Neural cell (in vitro differentiated cells): ENCODE measurements at regions not wholly inside any gene's neighbourhood (a gene's known extent, or its start where the extent isn't known, plus 50 kb on each side); places are given as distances from the start of the nearest gene placed in this dataset.

Experiments used
- H2AFZ ChIP-seq: fragments of 200-600, 300-800 bp; sonication (generic), shearing (Covaris generic); 2 replicates; pipeline ENCODE4 v1.6.0; 2014; ENCODE audit warnings: low read depth, mild to moderate bottlenecking, antibody characterized with exemption, low read length, moderate library complexity
- H3F3A ChIP-seq: fragments of 200-600 bp; shearing (Covaris generic); 2 replicates; pipeline ENCODE4 v1.6.1; 2016; ENCODE audit warnings: mild to moderate bottlenecking, moderate library complexity, mixed read lengths, antibody characterized with exemption, low read length; ENCODE audit not compliant: insufficient read depth, poor library complexity, severe bottlenecking
- H3K27ac ChIP-seq: fragments of 200-600, 300-800 bp; sonication (generic), shearing (Covaris generic); 2 replicates; pipeline ENCODE4 v1.5.1; 2014; ENCODE audit warnings: mild to moderate bottlenecking, low read length, moderate library complexity
- H3K27me3 ChIP-seq: fragments of 300-800, 200-600 bp; sonication (generic), shearing (Covaris generic); 2 replicates; pipeline ENCODE4 v1.6.0; 2014; ENCODE audit warnings: mild to moderate bottlenecking, low read depth, low read length, moderate library complexity; ENCODE audit not compliant: insufficient read depth
- H3K36me3 ChIP-seq: fragments of 300-800, 200-600 bp; sonication (generic), shearing (Covaris generic); 2 replicates; pipeline ENCODE4 v1.5.1; 2014; ENCODE audit warnings: mild to moderate bottlenecking, antibody characterized with exemption, low read length, moderate library complexity; ENCODE audit not compliant: insufficient read depth
- H3K4me2 ChIP-seq: fragments of 300-800, 200-600 bp; sonication (generic), shearing (Covaris generic); 2 replicates; pipeline ENCODE4 v1.6.0; 2014; ENCODE audit warnings: mild to moderate bottlenecking, low read length
- H3K4me3 ChIP-seq: fragments of 300-800, 200-600 bp; sonication (generic), shearing (Covaris generic); 2 replicates; pipeline ENCODE4 v1.5.1; 2014; ENCODE audit warnings: mild to moderate bottlenecking, low read length, moderate library complexity
- H3K79me2 ChIP-seq: fragments of 200-600 bp; shearing (Covaris generic); replicated peaks from 2 replicates; pipeline ENCODE4 v1.6.0; 2014; ENCODE audit warnings: mild to moderate bottlenecking, low read length, moderate library complexity; ENCODE audit not compliant: insufficient read depth
- H3K9ac ChIP-seq: fragments of 300-800, 200-600 bp; sonication (generic), shearing (Covaris generic); 2 replicates; pipeline ENCODE4 v1.6.1; 2016; ENCODE audit warnings: mild to moderate bottlenecking, low read length, mixed read lengths
- H3K9me2 ChIP-seq: fragments of 200-600 bp; shearing (Covaris generic); 2 replicates; pipeline ENCODE4 v1.6.1; 2016; ENCODE audit warnings: mild to moderate bottlenecking, low read length, mixed read lengths; ENCODE audit not compliant: insufficient read depth
- H3K9me3 ChIP-seq: fragments of 200-600, 300-800 bp; sonication (generic), shearing (Covaris generic); 2 replicates; pipeline ENCODE4 v1.6.1; 2016; ENCODE audit warnings: mild to moderate bottlenecking, mixed run types, low read length, moderate library complexity, mixed read lengths
- H4K20me1 ChIP-seq: fragments of 200-600 bp; shearing (Covaris generic); 2 replicates; pipeline ENCODE4 v1.6.1; 2016; ENCODE audit warnings: mild to moderate bottlenecking, mixed run types; ENCODE audit not compliant: insufficient read depth
- EP300 ChIP-seq: fragments of 450-650 bp; conservative IDR thresholded peaks from 2 replicates; pipeline ENCODE4 v1.6.1; 2014; ENCODE audit warnings: antibody characterized with exemption, mild to moderate bottlenecking, moderate library complexity; ENCODE audit not compliant: poor library complexity, severe bottlenecking
- EZH2 ChIP-seq: fragments of 200-600, 300-800 bp; shearing (Covaris generic), sonication (generic); IDR thresholded peaks from 2 replicates; pipeline ENCODE4 v1.6.1; 2014; ENCODE audit warnings: antibody characterized with exemption, low read length, borderline replicate concordance, mild to moderate bottlenecking; ENCODE audit not compliant: insufficient read depth, poor library complexity, severe bottlenecking
- MXI1 ChIP-seq: fragments of 450-650 bp; conservative IDR thresholded peaks from 2 replicates; pipeline ENCODE4 v1.6.1; 2014; ENCODE audit warnings: antibody characterized with exemption, mild to moderate bottlenecking; ENCODE audit not compliant: poor library complexity, severe bottlenecking
- POLR2AphosphoS5 ChIP-seq: IDR thresholded peaks from 2 replicates; pipeline ENCODE4 v1.6.1; 2012
- RAD21 ChIP-seq: fragments of 450-650 bp; conservative IDR thresholded peaks from 2 replicates; pipeline ENCODE4 v1.6.1; 2014; ENCODE audit warnings: antibody characterized with exemption, mild to moderate bottlenecking, moderate library complexity
- REST ChIP-seq: IDR thresholded peaks from 2 replicates; pipeline ENCODE4 v1.6.1; 2012; ENCODE audit warnings: borderline replicate concordance
- SMC3 ChIP-seq: fragments of 450-650 bp; conservative IDR thresholded peaks from 2 replicates; pipeline ENCODE4 v1.6.1; 2014; ENCODE audit warnings: antibody characterized with exemption, mild to moderate bottlenecking, moderate library complexity; ENCODE audit not compliant: poor library complexity
- TAF1 ChIP-seq: IDR thresholded peaks from 2 replicates; pipeline ENCODE4 v1.6.1; 2012; ENCODE audit warnings: low read depth
- TF ChIP-seq, protein P1 (sequence below): fragments of 450-650 bp; IDR thresholded peaks from 2 replicates; pipeline ENCODE4 v1.5.1; 2014; ENCODE audit warnings: antibody characterized with exemption, mild to moderate bottlenecking, moderate library complexity; ENCODE audit not compliant: poor library complexity, severe bottlenecking

- no peak overlapping the region for H3K27ac ChIP-seq
- no peaks in the 10 kb centered on the region for H4K20me1 ChIP-seq
- H3F3A ChIP-seq, result no peaks in the 10 kb centered on the region
- no peaks in the 10 kb centered on the region for H3K36me3 ChIP-seq
- TF ChIP-seq EZH2 (no peak), TAF1 (no peak), REST (no peak)
- H3K9ac ChIP-seq, result no peak overlapping the region
- H2AFZ ChIP-seq, result no peak overlapping the region
- H3K9me2 ChIP-seq, result no peaks in the 10 kb centered on the region
- no peak overlapping the region for H3K4me2 ChIP-seq
- H3K27me3 ChIP-seq, result no peaks in the 10 kb centered on the region
- H3K79me2 ChIP-seq, result no peaks in the 10 kb centered on the region
- H3K4me3 ChIP-seq, result no peak overlapping the region
- no peaks in the 10 kb centered on the region for H3K9me3 ChIP-seq
Measured at GRCh38 chr12:65533177-65533883, 254.8 kb downstream of the MSRB3 start.

DNA sequence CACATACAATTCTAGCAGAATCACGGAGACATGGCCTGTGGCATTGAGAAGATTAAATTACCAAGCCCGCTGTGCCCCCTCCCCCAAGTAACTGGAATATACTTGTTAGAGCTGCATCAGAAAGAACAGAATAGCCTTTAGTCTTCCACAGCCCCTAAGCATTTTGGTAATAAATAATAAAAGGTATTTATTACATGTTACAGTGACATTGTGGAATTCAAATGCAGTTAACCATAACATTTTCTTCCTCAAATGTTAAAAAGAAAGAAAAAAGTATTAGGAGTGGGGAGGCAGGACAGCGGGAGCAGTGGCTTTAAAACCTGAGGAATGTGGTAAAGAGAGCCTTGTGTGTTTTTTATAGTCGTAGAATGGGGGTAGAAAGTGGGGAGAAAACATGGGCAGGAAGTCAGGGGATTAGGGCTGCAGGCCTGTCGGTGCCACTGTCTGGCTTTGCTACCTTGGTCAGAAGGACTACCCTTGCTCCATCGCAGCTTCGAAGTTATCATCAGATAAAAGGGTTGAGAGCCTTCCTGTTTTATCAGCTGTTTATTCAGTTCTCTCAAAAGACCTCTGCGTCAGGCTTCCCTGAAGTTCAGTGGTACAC is 255.9 kb downstream of the MSRB3 start:
- H3K36me3 ChIP-seq, result no peaks in the 10 kb centered on the region
- H4K20me1 ChIP-seq, result no peaks in the 10 kb centered on the region
- H3K4me3 ChIP-seq, result no peak overlapping the region
- no peaks in the 10 kb centered on the region for H3K9me2 ChIP-seq
- no peaks in the 10 kb centered on the region for H3K79me2 ChIP-seq
- no peaks in the 10 kb centered on the region for H3K27me3 ChIP-seq
- H3K9ac ChIP-seq, result no peak overlapping the region
- TF ChIP-seq REST, result no peak
- no peak for TF ChIP-seq RAD21
- no peak for TF ChIP-seq MXI1
- TF ChIP-seq POLR2AphosphoS5, result no peak
- TF ChIP-seq, protein P1, sequence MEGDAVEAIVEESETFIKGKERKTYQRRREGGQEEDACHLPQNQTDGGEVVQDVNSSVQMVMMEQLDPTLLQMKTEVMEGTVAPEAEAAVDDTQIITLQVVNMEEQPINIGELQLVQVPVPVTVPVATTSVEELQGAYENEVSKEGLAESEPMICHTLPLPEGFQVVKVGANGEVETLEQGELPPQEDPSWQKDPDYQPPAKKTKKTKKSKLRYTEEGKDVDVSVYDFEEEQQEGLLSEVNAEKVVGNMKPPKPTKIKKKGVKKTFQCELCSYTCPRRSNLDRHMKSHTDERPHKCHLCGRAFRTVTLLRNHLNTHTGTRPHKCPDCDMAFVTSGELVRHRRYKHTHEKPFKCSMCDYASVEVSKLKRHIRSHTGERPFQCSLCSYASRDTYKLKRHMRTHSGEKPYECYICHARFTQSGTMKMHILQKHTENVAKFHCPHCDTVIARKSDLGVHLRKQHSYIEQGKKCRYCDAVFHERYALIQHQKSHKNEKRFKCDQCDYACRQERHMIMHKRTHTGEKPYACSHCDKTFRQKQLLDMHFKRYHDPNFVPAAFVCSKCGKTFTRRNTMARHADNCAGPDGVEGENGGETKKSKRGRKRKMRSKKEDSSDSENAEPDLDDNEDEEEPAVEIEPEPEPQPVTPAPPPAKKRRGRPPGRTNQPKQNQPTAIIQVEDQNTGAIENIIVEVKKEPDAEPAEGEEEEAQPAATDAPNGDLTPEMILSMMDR, result no peak
- TF ChIP-seq EZH2, result no peak
- no peak for TF ChIP-seq EP300
- TF ChIP-seq SMC3, result no peak
- no peak for TF ChIP-seq TAF1
- no peak overlapping the region for H3K27ac ChIP-seq
- no peaks in the 10 kb centered on the region for H3F3A ChIP-seq
- no peak overlapping the region for H2AFZ ChIP-seq
- no peak overlapping the region for H3K4me2 ChIP-seq
- no peaks in the 10 kb centered on the region for H3K9me3 ChIP-seq
